ENCODE measurements at regions not wholly inside any gene's neighbourhood (a gene's known extent, or its start where the extent isn't known, plus 50 kb on each side); places are given as distances from the start of the nearest gene placed in this dataset.

- TF ChIP-seq CTCF (conservative IDR thresholded peaks at IDR 0.05; ENCODE audit: low read depth in 2 of 2) (no peak), POLR2AphosphoS5 (IDR thresholded peaks at IDR 0.05; ENCODE audit: low read depth) (no peak), REST (IDR thresholded peaks at IDR 0.05; ENCODE audit: unreplicated experiment) (no peak), EZH2 (IDR thresholded peaks at IDR 0.05; ENCODE audit: low read depth, unreplicated experiment) (no peak), ZNF462 (CRISPR knock-in tag; IDR thresholded peaks at IDR 0.05) (no peak), CREB1 (CRISPR knock-in tag; IDR thresholded peaks at IDR 0.05; ENCODE audit: low read depth) (no peak)
These were observed 206.8 kb upstream of the TNP1 start for GRCh38 chr2:217066510-217067270.
